CD4-positive, alpha-beta T cell treated with Interleukin-6 at 100 ng/mL for 8 hours (primary cell): ENCODE measurements at regions not wholly inside any gene's neighbourhood (a gene's known extent, or its start where the extent isn't known, plus 50 kb on each side); places are given as distances from the start of the nearest gene placed in this dataset.

ENCODE experiments used
- DNase-seq: peaks from one replicate; pipeline ENCODE4 v3.0.0-alpha.2; 2020; ENCODE audit warnings: mixed read lengths, low spot score

GRCh38 chr19:28238270-28238820 is 974.6 kb downstream of the UQCRFS1 start:
- no peak for DNase-seq

DNA sequence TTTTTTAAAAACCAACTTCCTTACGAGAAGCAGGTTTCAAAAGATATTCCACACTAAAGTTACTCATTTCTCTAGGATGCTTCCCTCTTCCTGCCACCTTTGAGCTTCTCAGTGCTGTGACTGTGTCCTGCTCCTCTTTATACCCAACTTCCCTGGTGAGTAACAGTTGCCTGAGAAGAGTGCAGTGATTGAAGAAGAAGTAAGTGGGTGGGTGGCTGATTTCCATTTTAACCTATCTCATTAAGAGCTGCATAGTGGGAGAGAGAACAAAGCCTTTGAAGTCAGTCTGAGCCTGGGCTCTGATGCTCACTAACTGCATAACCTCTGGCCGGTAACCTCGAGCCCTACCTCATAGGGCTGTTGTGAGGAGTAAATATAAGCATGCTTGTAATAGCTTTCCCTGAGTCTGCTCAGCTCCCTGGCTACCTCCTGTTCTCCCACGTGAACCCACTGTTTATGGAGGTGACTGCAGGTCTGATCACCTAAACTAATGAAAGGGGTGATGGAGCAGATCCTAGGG is 977.3 kb downstream of the UQCRFS1 start:
- DNase-seq: no peak

DNA sequence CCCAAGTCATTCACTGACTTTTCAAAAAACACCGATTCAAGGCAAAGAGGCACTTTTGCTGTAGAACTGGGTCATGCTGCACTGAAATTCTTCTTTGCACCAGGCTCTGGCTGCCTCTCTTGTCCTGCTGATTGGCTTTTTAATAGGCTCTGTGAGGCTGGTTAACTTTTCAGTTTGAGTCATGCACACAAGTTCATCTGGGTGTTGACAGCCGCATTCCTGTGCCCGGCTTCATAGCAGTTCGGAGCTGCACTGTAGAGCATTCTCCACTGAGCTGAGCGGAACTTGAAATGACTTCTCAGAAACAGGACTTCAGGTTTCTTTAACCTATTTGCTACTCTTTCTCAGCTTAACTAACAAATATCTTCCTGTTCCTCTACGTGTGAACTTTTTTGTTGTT is 978.3 kb downstream of the UQCRFS1 start:
- DNase-seq: no peak

DNA sequence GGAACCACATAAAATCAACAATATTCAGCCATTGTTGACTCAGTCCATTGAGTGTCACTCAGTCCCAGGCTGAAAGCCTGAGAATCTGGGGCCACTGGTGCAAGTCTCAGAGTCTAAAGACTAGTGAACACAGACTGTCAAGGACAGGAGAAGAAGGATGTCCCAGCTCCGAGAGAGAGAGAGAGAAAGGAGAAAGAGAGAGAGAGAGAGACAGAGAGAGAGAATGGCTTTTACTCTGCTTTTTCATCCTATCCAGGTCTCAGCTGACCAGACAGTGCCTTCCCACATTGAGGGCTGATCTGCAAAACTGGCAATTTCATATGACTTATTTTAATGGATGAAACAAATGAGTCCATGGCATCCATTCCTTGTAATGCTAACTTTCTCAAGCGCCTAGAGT is 984.1 kb downstream of the UQCRFS1 start:
- no peak for DNase-seq

DNA sequence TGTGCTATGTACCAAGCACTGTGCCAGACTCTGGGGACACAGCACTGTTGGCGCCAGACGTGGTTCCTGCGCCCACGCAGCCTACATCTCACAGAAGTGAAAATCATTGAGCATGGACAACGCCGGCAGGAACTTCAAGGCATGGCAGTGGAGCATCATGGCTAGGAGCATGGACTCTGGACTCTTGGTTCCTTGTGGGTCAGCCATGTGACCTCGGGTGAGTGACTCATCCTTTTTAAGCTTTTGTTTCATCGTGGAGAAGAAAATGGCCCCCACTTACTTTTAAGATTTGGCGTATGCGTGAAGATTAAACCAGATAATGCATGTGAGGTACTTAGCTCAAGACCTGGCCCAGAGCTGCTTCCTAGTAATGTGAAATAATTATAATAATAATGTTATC is 988.5 kb downstream of the UQCRFS1 start:
- DNase-seq: no peak

- no peak for DNase-seq
Measured at GRCh38 chr19:28221736-28222135, 991.2 kb downstream of the UQCRFS1 start.

GRCh38 chr19:28218728-28219127 is 994.2 kb downstream of the UQCRFS1 start:
- no peak for DNase-seq

DNA sequence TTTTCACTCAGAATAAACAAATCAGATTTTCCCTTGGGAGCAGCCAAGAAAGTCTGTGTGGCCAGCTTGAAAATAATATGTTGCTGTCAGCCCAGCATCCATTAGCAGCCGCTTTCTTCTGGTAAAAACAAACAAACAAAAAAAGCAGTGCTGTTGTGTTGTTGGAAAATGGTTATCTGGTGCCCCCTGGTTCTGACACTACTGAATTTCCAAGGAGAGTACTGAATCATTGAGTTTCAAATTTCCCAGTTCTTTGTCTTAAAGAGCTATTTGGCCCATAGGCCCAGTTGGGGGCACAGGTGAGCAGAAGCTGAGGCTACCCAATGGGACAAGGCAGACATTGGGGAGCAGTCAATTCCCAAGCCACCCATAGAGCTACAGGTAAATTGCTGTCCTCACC is 995.9 kb downstream of the UQCRFS1 start:
- DNase-seq: no peak

DNA sequence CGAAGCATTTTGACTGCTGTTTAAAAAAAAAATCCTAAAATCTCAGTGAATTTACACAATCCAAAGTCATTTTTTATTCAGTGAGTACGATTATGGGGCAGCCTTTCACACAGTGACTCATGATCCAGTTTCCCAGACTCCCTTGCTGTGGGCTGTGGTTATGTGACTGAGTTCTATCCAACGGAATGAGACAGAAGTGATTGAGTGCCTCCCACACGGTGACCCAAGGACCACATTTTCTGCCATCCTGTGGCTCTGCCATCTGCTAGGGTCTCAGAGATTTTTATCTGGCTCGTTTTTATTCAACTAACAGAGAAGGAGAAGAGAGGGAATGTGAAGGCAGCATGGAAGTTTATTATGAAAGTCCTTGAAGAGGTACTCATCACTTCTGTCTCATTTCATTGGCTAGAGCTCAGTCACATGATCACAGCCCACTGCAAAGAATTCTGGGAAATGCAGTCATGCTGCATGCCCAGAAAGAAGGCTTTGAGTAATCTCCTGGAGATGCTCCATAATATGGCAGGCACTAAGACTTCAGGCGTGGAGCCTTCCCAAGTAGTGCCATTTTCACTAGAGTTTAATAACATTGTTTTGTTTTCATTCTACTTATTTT is 999.4 kb downstream of the UQCRFS1 start:
- no peak for DNase-seq

DNA sequence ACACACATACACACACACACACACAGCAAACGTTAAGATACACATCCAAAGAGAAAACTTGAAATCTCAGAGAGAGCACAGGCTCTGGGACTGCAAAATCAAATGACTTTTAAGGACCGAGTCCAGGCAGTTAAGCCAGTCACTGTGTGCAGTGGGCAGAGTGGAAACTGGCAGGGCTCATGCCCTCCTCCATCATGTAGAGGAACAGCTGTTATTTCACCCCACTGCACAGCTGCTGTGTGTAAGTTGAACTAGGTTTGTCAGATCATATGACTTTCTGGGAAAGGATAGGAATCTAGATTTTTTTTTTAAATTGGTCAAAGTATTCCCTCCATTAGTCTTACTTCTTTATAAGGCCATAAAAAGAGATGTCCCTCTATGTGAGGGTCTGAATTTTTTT is 1002.1 kb downstream of the UQCRFS1 start:
- no peak for DNase-seq

DNA sequence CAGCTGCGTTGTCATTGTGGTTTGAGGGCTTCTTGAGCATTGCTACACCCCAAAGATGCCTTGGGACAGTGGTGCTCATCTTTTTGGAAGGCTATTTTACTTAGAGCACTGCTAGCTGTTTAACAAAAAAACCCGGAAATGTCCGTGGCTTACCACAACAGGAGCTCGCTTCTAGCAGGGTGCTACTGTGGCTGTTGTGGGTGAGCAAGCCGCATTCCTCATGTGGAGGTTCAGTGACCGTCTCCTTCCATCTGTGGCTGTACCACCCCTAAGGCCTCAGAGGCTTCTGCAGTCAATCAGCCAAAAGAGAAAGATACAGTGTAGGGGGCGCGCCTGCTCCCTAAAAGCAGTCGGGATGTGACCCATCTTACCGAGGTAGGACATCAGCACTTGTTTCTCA is 1004.2 kb downstream of the UQCRFS1 start:
- DNase-seq: no peak

DNA sequence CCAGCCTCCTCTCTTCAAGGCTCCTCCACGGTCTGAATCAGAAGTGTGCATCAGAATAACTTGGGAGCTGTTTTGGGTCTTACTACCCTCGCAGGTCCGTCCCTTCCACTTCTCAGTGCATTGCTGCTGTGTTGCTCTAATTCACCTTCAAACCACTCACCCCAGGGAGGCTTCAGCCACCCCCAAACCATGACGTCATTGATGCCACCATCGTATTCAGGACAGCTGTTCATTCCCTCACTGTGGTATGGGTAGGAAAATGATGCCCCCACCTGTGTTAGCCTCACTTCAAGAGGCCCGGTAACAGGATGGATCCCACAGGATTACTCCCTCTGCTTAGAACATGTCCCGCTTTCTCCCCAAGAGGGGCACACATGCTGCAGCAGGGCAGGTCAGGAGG is 1005.7 kb downstream of the UQCRFS1 start:
- no peak for DNase-seq

DNA sequence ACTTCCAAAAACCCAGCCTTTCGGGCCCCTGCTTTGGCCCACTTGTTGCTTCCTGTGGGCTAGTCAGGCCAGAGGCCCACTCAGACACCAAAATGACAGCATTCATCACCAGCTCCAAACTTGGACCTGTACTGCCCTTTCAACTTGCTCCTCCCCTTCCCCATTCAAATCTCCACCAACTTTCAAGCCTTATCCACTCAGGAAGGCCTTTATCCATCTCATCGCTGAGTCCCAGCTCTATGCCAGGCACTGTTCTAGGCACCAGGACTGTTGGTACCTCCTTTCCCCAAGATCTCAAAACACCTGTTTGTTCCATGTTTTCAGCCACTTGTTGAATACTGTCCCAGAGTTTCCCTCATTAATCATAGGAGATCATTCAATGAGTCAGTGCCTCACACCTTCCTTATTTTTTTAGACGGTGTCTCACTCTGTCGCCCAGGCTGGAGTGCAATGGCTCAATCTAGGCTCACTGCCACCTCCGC is 1011.4 kb downstream of the UQCRFS1 start:
- DNase-seq: no peak

DNA sequence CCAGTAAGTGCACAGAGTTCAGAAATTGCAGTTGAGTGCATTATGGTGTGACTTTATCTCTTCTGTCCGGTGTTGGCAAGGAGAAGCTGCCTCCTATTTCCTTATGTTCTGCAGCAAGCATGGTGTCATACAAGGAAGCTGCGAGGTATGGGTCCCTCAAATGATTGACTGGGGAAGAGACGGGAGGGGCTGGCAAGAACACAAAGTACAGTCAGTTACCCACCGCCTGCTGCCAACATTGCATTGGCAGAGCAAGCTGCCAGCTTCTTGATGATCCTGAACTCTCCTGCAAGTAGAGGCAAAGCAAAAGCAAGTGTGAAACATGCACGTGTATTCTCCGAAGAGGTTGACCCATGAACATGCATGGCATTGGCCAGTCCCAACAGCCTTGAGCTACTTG is 1013.6 kb downstream of the UQCRFS1 start:
- DNase-seq: no peak

GRCh38 chr19:28196961-28197360 is 1016.0 kb downstream of the UQCRFS1 start:
- DNase-seq: no peak

DNA sequence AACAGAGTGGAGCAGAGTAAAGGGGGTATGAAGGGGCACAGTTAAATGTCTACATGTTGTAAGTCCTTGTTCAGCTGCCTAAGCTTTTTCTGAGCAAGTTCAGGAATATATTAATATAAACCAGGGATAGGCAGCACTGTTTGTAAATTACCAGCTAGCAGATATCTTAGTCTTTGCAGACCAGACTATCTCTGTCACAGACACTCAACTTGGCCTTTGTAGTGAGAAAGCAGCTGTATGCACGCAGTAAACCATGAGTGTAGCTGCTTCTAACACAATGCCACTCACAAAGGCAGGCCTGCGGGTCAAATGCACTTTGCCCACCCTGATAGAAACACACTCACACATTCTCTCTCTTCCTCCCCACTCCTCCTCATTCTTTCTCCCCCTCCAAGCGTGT is 1016.9 kb downstream of the UQCRFS1 start:
- no peak for DNase-seq

- DNase-seq: no peak
Measured at GRCh38 chr19:28185646-28186045, 1027.3 kb downstream of the UQCRFS1 start.

DNA sequence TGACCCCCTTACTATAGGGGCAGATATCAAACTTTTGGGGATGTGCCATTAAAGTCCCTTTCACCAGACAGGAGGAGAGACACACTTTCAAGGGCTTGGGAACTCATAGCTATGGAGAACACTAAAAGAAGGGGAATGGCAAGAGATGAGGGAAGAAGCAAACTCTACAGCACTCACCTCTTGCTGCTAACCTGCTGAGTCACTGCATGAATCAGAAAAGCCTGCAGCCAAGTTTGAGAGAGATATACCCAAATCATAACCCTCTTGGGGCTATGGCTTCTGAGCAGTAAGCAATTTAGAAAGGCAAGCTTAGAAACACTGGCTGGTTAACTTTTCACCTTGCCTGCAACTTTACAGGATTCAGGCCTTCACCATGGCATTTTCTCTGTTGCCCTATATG is 1028.0 kb downstream of the UQCRFS1 start:
- no peak for DNase-seq

DNA sequence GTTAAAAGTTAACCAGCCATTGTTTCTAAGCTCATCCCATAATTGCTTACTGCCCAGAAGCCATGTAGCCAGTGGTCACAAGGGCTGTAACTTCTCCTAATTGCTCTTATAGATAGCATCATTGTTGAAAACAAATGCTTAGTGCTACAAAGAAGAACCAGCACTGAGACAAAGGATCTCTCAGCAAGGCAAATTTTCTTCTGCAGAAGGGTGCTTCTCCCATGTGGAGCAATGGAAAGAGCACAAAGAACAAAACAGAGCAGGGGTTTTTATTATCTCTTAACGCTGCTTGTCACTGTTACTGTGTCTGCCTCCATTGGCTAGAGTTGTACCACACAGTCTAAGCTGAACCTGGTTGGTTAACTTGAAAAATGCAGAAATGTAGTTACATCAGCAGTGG is 1036.8 kb downstream of the UQCRFS1 start:
- no peak for DNase-seq

GRCh38 chr19:28171983-28172382 is 1041.0 kb downstream of the UQCRFS1 start:
- no peak for DNase-seq

DNA sequence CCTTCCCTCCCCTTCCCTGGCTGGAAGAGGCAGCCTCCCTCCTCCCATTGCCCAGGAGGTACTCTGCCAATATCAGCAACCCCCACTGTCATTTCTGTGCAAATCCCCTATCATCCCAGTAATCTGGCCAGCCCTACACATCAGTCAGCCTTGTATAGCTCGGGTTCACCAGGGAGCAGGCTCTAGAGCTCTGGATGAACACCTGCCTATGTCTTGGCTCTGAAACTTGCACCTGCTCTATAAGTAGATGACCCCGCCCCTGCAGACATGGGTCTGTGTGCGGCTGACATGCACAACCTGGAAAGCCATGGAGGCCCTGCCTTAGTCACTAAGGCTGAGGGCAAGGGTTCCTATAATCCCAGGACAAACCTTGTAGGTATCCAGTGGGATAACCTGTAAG is 1042.9 kb downstream of the UQCRFS1 start:
- no peak for DNase-seq

GRCh38 chr19:28169168-28169887 is 1043.6 kb downstream of the UQCRFS1 start:
- no peak for DNase-seq

DNA sequence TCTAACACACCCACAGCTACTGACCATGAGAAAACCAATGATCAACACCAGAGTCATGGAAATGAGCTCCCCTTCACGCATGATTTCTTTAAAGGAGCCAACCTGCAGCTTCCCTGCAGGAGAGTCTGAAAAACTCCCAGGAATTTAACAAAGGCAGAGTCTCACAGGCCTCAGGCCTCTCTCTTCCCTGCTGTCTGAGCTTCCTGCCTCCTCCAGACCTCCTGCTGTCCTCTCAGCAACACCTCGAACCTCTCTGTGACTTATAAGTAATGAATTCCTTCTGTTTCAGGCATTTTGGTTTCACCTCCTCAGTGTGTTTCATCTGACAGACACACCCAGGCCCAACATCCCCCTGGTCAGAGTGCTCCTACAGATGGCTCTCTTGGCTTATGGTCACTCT is 1044.4 kb downstream of the UQCRFS1 start:
- no peak for DNase-seq
